Eye (tissue), 1 donor: ENCODE measurements at regions not wholly inside any gene's neighbourhood (a gene's known extent, or its start where the extent isn't known, plus 50 kb on each side); places are given as distances from the start of the nearest gene placed in this dataset.
"Not testable (repeated sequence)": the region's sequence is repeated elsewhere in the genome, so short reads cannot be mapped to it uniquely, and the experiment has no call there.

Experiments
- DNase-seq: peaks from one replicate; pipeline ENCODE4 v3.0.0-alpha.2; 2015

DNA sequence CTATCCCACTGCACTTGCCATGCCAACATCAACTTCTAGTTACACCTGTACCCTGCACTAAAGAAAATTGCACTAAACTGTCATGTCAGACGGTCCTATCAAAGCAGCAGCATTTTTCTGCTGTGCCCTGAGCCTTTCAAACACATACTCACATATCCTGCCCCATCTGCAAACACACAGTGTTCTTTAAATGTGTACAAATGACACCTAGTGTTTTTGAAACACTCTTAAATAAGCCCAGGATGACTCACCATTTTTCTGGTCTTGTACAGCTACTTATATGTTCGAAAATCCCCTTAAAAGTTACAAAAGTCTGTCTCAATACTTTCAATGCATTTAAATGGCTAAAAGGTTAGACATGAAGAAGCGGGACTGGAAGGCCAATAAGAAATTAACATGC lies 346.7 kb upstream of the PPARGC1A start:
- no peak for DNase-seq

DNA sequence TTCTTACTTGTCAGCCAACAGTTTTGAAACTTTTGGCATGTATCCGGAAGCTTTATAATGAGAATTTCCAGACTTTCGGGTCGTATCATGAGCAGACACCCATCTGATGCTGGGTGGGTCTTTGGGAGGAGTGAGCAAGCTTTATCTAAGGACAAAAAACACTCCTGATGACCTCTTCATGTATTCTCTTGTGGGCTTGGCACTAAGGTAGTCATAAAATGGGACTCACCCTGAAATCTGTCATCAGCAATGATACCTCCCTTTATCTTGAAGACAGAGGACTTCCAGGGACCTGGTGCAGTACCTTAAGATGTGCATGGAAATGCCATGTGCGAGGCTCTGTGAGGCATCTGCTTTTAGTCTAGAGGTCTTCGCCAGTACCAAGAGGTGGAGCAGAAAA lies 346.3 kb upstream of the PPARGC1A start:
- no peak for DNase-seq

GRCh38 chr4:24235618-24236017 lies 345.8 kb upstream of the PPARGC1A start:
- DNase-seq, result no peak

DNA sequence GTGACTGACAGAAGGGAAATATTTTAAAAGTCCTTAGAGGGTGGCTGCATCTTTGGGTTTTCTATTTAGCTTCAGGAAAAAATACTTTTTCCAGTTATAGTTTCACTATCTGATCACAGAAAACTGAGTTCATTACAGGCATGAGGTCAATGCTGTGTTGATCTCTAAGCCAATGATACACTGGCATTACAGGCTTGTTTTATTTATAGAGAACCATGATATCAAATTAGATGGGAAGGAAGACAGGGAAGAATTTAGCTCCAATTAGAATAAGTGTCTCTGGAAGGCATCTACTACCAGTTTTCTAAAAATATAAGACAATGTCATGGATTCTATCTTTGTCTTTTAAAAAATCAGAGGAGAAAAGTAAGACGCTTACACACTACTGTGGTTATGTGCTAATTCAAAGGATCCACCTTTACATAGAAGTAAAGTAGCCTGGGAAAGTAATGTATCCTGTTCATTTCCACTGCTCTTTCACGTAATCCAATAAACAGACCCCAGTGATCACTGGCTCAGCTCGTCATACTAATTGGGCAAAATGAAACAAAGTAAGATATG lies 344.5 kb upstream of the PPARGC1A start:
- DNase-seq, result no peak

- DNase-seq, result no peak
Observed at GRCh38 chr4:24230955-24231354, 341.1 kb upstream of the PPARGC1A start.

GRCh38 chr4:24229978-24230377 lies 340.1 kb upstream of the PPARGC1A start:
- DNase-seq, result no peak

GRCh38 chr4:24228692-24229091 lies 338.8 kb upstream of the PPARGC1A start:
- no peak for DNase-seq

- DNase-seq, result no peak
Observed at GRCh38 chr4:24226667-24227066, 336.8 kb upstream of the PPARGC1A start.

- DNase-seq, result no peak
Observed at GRCh38 chr4:24226023-24226422, 336.2 kb upstream of the PPARGC1A start.

GRCh38 chr4:24224446-24224845 lies 334.6 kb upstream of the PPARGC1A start:
- DNase-seq, result no peak

GRCh38 chr4:24219209-24219608 lies 329.4 kb upstream of the PPARGC1A start:
- no peak for DNase-seq

DNA sequence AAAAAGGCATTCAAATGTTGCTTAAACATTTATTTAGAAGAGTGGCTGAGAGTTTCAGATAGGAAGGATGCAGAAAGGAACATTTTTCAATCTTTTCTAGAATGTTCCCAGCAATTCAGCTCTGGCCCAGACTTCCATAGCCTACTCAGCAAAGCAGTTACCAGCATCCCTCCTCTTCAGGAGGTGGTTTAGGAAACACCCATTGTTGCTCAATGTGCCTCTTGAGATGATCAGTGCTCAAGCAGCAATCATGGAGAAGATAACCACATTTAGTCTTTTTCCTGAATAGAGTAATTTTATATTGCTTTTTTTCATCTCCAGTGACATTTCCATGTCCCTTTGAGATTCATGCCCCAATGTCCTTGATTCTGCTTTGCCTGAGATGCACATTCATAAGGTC lies 328.7 kb upstream of the PPARGC1A start:
- DNase-seq, result no peak

DNA sequence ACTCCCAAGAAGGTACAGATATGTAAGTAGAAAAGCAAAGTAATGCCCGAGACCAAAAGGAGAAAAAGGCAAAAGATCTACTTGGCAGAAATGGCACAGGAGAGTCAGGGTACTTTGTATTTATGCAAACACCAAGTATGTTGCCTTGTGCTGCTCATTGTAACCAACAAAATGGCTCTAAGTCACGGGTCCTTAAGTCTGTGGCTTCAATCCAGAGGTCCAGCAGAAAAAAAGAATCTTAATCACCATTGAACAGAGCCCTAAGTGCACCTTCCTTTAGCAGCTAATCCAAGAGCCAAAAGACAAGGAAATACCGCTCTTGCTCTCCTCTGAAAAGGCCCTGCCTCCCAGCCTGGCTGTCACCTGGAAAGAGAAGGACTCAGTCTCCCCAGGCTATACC lies 324.9 kb upstream of the PPARGC1A start:
- no peak for DNase-seq

GRCh38 chr4:24213961-24214360 lies 324.1 kb upstream of the PPARGC1A start:
- DNase-seq, result no peak

- DNase-seq, result no peak
Observed at GRCh38 chr4:24212642-24213041, 322.8 kb upstream of the PPARGC1A start.

DNA sequence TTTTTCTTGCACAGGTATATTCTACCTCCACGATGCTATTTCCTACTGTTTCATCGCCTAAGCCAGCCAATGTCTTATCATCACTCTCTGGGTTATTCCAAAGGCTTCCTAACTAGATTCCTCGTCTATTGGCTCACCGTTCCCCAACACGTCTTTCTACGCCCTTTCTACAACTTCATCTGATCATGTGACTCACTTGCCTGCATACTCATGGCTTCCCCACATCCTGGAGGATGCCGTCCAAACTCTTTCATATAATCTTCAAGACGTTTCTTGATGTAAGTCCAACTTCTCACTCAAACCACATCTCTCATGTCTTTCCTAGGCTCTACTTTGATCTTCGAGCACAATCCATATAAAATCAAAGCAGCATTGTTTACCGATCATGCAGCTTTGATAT lies 322.0 kb upstream of the PPARGC1A start:
- DNase-seq, result no peak

GRCh38 chr4:24210332-24210902 lies 320.6 kb upstream of the PPARGC1A start:
- no peak for DNase-seq

- DNase-seq, result no peak
Observed at GRCh38 chr4:24209906-24210305, 320.1 kb upstream of the PPARGC1A start.

- no peak for DNase-seq
Observed at GRCh38 chr4:24209131-24209530, 319.3 kb upstream of the PPARGC1A start.

GRCh38 chr4:24208691-24209090 lies 318.8 kb upstream of the PPARGC1A start:
- no peak for DNase-seq

GRCh38 chr4:24204708-24205107 lies 314.9 kb upstream of the PPARGC1A start:
- not testable (repeated sequence) for DNase-seq

DNA sequence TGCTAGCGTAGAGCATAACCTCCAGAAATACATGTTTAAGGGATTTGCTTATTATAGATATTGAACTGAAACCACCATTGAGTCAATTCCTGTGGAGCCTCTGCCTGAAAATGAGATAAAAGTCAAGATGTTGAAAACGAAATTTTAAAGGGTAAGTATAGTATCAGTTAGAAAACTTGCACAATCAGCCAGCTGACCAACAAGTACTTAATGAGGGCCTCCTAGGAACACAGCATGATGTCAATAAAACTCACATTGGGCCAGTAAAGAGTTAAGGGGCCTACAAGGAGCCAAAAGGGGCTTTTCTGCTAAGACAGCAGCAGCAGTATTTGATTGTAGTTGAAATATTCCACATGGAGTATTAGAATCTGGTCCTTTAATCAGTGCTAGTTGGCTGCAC lies 314.1 kb upstream of the PPARGC1A start:
- no peak for DNase-seq

DNA sequence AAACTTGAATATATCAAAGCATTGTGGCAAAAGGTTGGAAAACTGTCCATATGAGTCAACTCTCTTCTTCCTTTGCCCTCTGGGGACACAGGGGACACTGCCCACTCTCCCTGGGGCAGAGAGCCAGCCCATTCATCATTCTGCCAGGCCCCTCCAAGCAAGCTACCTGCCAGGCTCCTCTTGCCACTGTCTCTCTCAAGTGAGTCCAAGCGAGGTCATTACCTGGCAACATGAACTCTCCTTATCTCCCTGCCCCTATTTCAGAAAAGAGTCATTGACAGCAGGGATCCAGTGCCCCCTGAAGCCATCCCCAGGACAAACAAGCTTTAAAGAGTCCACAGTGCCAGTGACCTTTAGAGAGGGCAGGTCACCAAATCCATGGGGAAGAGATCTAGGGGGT lies 312.7 kb upstream of the PPARGC1A start:
- DNase-seq, result no peak

GRCh38 chr4:24197955-24198354 lies 308.1 kb upstream of the PPARGC1A start:
- no peak for DNase-seq

DNA sequence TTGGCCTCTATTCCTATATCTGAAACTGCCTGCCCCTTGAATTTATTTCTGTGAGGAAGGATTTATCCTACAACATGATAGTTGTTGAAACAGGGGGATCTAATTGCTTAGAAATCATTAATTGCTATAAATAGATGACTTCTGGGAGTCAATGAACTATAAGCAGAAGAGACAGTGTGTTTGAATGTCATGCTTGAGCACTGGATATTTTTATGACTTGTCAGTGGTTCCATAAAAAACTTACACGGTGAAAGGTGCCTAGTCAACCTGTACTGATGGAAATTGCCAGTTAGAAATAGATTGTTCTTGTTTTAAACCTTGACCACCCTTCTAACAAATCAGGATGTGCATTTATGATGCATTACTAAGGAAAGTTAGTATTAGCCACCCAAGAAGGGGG lies 306.9 kb upstream of the PPARGC1A start:
- DNase-seq, result no peak
